HCT116 (cell line): ENCODE measurements at regions not wholly inside any gene's neighbourhood (a gene's known extent, or its start where the extent isn't known, plus 50 kb on each side); places are given as distances from the start of the nearest gene placed in this dataset.

Experiments
- EZH2 ChIP-seq: fragments of 200-600 bp; sonication (generic); IDR thresholded peaks from 2 replicates; pipeline ENCODE4 v1.6.1; 2017; ENCODE audit warnings: antibody characterized with exemption, mixed run types
- POLR2AphosphoS5 ChIP-seq: IDR thresholded peaks from 2 replicates; pipeline ENCODE4 v1.6.1; 2011; ENCODE audit warnings: mild to moderate bottlenecking, low read depth, low read length, moderate library complexity
- TCF7L2 ChIP-seq: IDR thresholded peaks from 2 replicates; pipeline ENCODE4 v1.7.0; 2011; ENCODE audit warnings: borderline replicate concordance, inconsistent platforms; ENCODE audit not compliant: insufficient read depth, insufficient read length; ENCODE audit errors: extremely low read depth
- YY1 ChIP-seq: IDR thresholded peaks from 2 replicates; pipeline ENCODE4 v1.6.1; 2011; ENCODE audit warnings: low read length, low read depth, moderate library complexity, mild to moderate bottlenecking; ENCODE audit not compliant: insufficient replicate concordance; ENCODE audit errors: extremely low read depth
- ZNF274 ChIP-seq: fragments of 200-500 bp; sonication (Bioruptor generic); IDR thresholded peaks from 2 replicates; pipeline ENCODE4 v1.6.1; 2014; ENCODE audit warnings: mild to moderate bottlenecking, low read depth, low read length, inconsistent platforms
- TF ChIP-seq, protein P1 (sequence below), 3 experiments: fragments of 200-600 bp in 1 of 3; sonication (generic) in 1 of 3; IDR thresholded peaks in 2 of 3; conservative IDR thresholded peaks in 1 of 3; 2 replicates each; pipeline ENCODE4 v1.5.1; 2012 to 2017; ENCODE audit warnings: low read depth in 2 of 3, low read length in 2 of 3, antibody characterized with exemption in 1 of 3, borderline replicate concordance in 1 of 3, control low read depth in 1 of 3, mild to moderate bottlenecking in 1 of 3, mixed read lengths in 1 of 3, mixed run types in 1 of 3, moderate library complexity in 1 of 3; ENCODE audit not compliant: insufficient read depth in 1 of 3

DNA sequence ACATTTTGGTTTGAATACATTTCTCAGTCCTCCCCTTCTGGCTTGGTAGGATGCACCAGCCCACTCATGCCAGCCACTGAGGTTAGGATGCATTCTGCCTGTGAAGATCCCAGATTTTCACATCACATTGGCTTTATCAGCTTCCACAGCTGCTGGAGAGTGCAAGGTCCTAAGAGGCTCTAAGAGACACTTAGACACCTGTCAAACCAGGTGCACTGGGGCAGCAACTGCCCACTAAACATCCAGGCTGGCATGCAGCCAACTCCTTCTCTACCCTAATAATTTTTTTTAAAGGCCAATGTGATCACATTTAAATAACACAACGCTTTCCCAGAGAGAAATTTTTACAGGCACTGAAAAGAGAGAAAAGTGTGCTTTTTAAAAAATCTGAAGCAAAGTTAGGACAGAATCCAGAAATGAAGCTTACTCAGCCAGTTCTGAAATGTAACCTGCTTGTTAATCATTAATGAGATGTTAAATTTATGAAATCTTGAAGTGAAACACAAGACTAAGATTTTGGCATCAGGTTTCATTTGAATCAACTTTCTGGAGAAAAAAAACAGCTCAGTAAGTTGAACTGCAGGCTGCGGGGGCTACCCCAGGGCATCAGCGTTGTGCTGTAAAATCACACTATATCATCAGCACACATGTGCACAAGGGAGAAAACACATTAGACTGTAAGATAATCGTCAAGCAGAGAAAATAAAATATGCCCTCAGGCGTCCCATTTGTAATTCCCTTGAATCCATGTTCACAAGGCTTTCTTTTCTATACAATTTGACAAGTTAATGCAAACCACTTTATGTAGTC, 312.9 kb downstream of the ZBBX start:
- TF ChIP-seq, protein P1, sequence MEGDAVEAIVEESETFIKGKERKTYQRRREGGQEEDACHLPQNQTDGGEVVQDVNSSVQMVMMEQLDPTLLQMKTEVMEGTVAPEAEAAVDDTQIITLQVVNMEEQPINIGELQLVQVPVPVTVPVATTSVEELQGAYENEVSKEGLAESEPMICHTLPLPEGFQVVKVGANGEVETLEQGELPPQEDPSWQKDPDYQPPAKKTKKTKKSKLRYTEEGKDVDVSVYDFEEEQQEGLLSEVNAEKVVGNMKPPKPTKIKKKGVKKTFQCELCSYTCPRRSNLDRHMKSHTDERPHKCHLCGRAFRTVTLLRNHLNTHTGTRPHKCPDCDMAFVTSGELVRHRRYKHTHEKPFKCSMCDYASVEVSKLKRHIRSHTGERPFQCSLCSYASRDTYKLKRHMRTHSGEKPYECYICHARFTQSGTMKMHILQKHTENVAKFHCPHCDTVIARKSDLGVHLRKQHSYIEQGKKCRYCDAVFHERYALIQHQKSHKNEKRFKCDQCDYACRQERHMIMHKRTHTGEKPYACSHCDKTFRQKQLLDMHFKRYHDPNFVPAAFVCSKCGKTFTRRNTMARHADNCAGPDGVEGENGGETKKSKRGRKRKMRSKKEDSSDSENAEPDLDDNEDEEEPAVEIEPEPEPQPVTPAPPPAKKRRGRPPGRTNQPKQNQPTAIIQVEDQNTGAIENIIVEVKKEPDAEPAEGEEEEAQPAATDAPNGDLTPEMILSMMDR (IDR thresholded peaks at IDR 0.05 in 2 of 3, conservative IDR thresholded peaks at IDR 0.05 in 1 of 3; ENCODE audit: borderline replicate concordance in 1 of 3, insufficient read depth in 1 of 3, low read depth in 2 of 3, low read length in 2 of 3), result no peak
- TF ChIP-seq EZH2, result no peak
- no peak for TF ChIP-seq POLR2AphosphoS5
- no peak for TF ChIP-seq TCF7L2
- TF ChIP-seq YY1, result no peak
- no peak for TF ChIP-seq ZNF274
